MM.1S (cell line): ENCODE measurements at regions not wholly inside any gene's neighbourhood (a gene's known extent, or its start where the extent isn't known, plus 50 kb on each side); places are given as distances from the start of the nearest gene placed in this dataset.
"Not testable (repeated sequence)": the region's sequence is repeated elsewhere in the genome, so short reads cannot be mapped to it uniquely, and the experiment has no call there.

Experiments used
- DNase-seq: peaks from one replicate; pipeline ENCODE4 v3.0.0-alpha.2; 2015
- H2AFZ ChIP-seq: fragments of 300-600 bp; sonication (generic); 2 replicates; pipeline ENCODE4 v1.6.0; 2016; ENCODE audit warnings: antibody characterized with exemption, low read length
- H3F3A ChIP-seq: fragments of 300-600 bp; sonication (generic); 2 replicates; pipeline ENCODE4 v1.6.1; 2016; ENCODE audit warnings: mild to moderate bottlenecking, antibody characterized with exemption, low read length, moderate library complexity, mixed read lengths; ENCODE audit not compliant: insufficient read depth
- H3K27ac ChIP-seq: fragments of 300-600 bp; sonication (generic); 2 replicates; pipeline ENCODE4 v1.5.1; 2016; ENCODE audit warnings: mild to moderate bottlenecking, low read length
- H3K27me3 ChIP-seq: fragments of 300-600 bp; sonication (generic); replicated peaks from 2 replicates; pipeline ENCODE4 v1.6.0; 2016; ENCODE audit warnings: low read length; ENCODE audit not compliant: insufficient read depth
- H3K36me3 ChIP-seq: fragments of 300-600 bp; sonication (generic); replicated peaks from 2 replicates; pipeline ENCODE4 v1.6.1; 2016; ENCODE audit warnings: mild to moderate bottlenecking, low read length, mixed read lengths; ENCODE audit not compliant: insufficient read depth
- H3K4me1 ChIP-seq: fragments of 300-600 bp; sonication (generic); 2 replicates; pipeline ENCODE4 v1.6.1; 2016; ENCODE audit warnings: low read length, mixed read lengths
- H3K4me2 ChIP-seq: fragments of 300-600 bp; sonication (generic); 2 replicates; pipeline ENCODE4 v1.6.0; 2016; ENCODE audit warnings: low read depth, low read length
- H3K4me3 ChIP-seq: fragments of 300-600 bp; sonication (generic); 2 replicates; pipeline ENCODE4 v1.5.1; 2016; ENCODE audit warnings: low read length, mixed read lengths
- H3K79me2 ChIP-seq: fragments of 300-600 bp; sonication (generic); 2 replicates; pipeline ENCODE4 v1.6.1; 2016; ENCODE audit warnings: mixed run types, low read length, mixed read lengths
- H3K9ac ChIP-seq: fragments of 300-600 bp; sonication (generic); 2 replicates; pipeline ENCODE4 v1.6.1; 2016; ENCODE audit warnings: low read length, mixed read lengths
- H3K9me2 ChIP-seq: fragments of 300-600 bp; sonication (generic); replicated peaks from 2 replicates; pipeline ENCODE4 v1.6.1; 2016; ENCODE audit warnings: mild to moderate bottlenecking, low read length, mixed read lengths; ENCODE audit not compliant: insufficient read depth
- H3K9me3 ChIP-seq: fragments of 300-600 bp; sonication (generic); replicated peaks from 2 replicates; pipeline ENCODE4 v1.6.1; 2016; ENCODE audit warnings: mild to moderate bottlenecking, low read length, mixed read lengths; ENCODE audit not compliant: insufficient read depth
- H4K20me1 ChIP-seq: fragments of 300-600 bp; sonication (generic); 2 replicates; pipeline ENCODE4 v1.6.1; 2016; ENCODE audit warnings: mild to moderate bottlenecking, low read length, moderate library complexity, mixed read lengths; ENCODE audit not compliant: insufficient read depth
- EZH2 ChIP-seq: fragments of 300-600 bp; sonication (generic); optimal IDR thresholded peaks from 2 replicates; pipeline ENCODE3; 2017; ENCODE audit warnings: low read depth, mild to moderate bottlenecking, antibody characterized with exemption, low read length, mixed read lengths
- EZH2phosphoT487 ChIP-seq: fragments of 300-600 bp; sonication (generic); IDR thresholded peaks from 2 replicates; pipeline ENCODE4 v1.6.1; 2018; ENCODE audit warnings: antibody characterized with exemption, low read length
- TF ChIP-seq, protein P1 (sequence below): fragments of 300-600 bp; sonication (generic); IDR thresholded peaks from 2 replicates; pipeline ENCODE4 v1.5.1; 2016; ENCODE audit warnings: antibody characterized with exemption, low read length, mixed read lengths

DNA sequence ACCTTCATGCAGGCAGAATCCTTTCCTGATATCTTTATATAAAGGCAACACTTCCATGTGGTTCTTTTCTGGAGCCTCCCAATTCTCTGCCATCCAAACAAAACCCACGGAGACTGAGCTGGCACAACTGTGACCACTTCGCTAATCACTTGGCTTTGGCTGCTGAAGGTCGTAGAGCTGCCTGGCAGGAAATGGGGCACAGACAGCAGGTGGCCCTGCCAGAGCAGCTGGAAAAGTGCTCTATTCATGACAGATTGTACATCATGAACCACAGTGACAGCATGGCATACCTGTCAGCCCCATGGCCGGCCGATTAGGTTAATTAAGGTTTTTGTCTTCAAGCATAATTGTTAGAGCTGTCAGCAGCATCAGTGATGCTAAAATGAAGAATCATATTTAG is 141.9 kb upstream of the ANKRD55 start:
- H3K27me3 ChIP-seq = no peaks in the 10 kb centered on the region
- no peak overlapping the region for H3K9ac ChIP-seq
- TF ChIP-seq EZH2phosphoT487 = no peak
- TF ChIP-seq EZH2 = no peak
- TF ChIP-seq, protein P1, sequence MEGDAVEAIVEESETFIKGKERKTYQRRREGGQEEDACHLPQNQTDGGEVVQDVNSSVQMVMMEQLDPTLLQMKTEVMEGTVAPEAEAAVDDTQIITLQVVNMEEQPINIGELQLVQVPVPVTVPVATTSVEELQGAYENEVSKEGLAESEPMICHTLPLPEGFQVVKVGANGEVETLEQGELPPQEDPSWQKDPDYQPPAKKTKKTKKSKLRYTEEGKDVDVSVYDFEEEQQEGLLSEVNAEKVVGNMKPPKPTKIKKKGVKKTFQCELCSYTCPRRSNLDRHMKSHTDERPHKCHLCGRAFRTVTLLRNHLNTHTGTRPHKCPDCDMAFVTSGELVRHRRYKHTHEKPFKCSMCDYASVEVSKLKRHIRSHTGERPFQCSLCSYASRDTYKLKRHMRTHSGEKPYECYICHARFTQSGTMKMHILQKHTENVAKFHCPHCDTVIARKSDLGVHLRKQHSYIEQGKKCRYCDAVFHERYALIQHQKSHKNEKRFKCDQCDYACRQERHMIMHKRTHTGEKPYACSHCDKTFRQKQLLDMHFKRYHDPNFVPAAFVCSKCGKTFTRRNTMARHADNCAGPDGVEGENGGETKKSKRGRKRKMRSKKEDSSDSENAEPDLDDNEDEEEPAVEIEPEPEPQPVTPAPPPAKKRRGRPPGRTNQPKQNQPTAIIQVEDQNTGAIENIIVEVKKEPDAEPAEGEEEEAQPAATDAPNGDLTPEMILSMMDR = no peak
- DNase-seq = no peak
- H4K20me1 ChIP-seq = no peaks in the 10 kb centered on the region
- no peaks in the 10 kb centered on the region for H3K36me3 ChIP-seq
- H3K27ac ChIP-seq = no peak overlapping the region
- H3K9me3 ChIP-seq = no peaks in the 10 kb centered on the region
- no peaks in the 10 kb centered on the region for H3K4me1 ChIP-seq
- no peak overlapping the region for H3K4me2 ChIP-seq
- H3K4me3 ChIP-seq = no peak overlapping the region
- H3F3A ChIP-seq = no peaks in the 10 kb centered on the region
- H3K9me2 ChIP-seq = no peaks in the 10 kb centered on the region
- H3K79me2 ChIP-seq = no peaks in the 10 kb centered on the region
- H2AFZ ChIP-seq = no peak overlapping the region

DNA sequence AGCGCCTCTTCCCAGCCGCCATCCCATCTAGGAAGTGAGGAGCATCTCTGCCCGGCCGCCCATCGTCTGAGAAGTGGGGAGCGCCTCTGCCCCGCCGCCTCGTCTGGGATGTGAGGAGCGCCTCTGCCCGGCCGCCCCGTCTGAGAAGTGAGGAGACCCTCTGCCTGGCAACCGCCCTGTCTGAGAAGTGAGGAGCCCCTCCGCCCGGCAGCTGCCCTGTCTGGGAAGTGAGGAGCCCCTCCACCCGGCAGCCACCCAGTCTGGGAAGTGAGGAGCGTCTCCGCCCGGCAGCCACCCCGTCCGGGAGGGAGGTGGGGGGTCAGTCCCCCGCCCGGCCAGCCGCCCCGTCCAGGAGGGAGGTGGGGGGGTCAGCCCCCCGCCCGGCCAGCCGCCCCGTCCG is 139.4 kb upstream of the ANKRD55 start:
- not testable (repeated sequence) for DNase-seq, H3K27ac ChIP-seq, H3K79me2 ChIP-seq, H3K36me3 ChIP-seq, H3K4me2 ChIP-seq, H3K4me1 ChIP-seq, H3K27me3 ChIP-seq, H3K9me3 ChIP-seq, H2AFZ ChIP-seq, H3K9ac ChIP-seq, H3K4me3 ChIP-seq, H3F3A ChIP-seq, H3K9me2 ChIP-seq, H4K20me1 ChIP-seq

DNA sequence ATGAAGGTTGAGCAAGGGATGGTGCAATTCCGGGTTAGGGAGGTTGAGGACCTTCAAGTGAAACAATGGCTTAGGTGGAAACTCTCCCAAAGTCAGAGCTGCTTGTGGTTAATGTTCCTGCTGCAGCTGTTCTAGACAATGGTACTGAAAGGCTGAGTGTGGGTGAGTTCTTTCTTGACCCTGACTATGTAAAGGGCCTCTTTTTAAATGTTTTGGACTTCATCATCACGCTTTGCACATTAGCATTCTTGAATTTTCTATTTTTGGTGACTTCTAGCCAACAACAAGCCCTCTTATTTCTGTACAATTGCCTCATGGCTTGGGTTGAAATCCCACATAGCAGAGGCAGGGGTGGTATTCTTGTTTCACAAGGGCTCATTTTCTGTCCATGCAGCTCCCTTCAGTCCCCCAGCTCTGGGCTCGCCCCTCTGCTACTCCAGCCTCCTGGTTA is 136.3 kb upstream of the ANKRD55 start:
- H4K20me1 ChIP-seq = no peaks in the 10 kb centered on the region
- H3K9me2 ChIP-seq = no peaks in the 10 kb centered on the region
- H3K9me3 ChIP-seq = no peaks in the 10 kb centered on the region
- H3F3A ChIP-seq = no peaks in the 10 kb centered on the region
- TF ChIP-seq EZH2 (no peak), EZH2phosphoT487 (no peak)
- TF ChIP-seq, protein P1 = no peak
- no peak overlapping the region for H3K4me3 ChIP-seq
- H3K36me3 ChIP-seq = no peaks in the 10 kb centered on the region
- H3K27ac ChIP-seq = no peak overlapping the region
- H3K4me2 ChIP-seq = no peak overlapping the region
- DNase-seq = no peak
- no peaks in the 10 kb centered on the region for H3K79me2 ChIP-seq
- H3K4me1 ChIP-seq = no peaks in the 10 kb centered on the region
- H3K27me3 ChIP-seq = no peaks in the 10 kb centered on the region
- H2AFZ ChIP-seq = no peak overlapping the region
- no peak overlapping the region for H3K9ac ChIP-seq

DNA sequence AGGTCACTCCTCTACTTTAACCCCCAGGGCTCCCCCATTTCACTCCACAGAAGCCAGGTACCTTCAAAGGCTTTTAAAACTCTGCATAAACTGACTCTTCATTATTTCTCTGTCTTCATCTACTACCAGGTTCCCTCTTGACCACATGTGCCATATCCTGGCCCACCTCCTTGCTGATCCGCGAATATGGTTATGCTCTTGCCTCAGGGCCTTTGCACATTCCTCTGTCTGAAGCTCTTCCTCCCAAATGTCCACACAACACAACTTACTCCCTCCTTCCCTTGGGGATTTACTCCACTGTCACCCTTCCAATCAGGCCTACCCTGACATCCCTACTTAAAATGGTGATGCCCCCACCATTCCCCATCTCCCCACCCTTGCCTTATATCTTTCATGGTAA is 134.6 kb upstream of the ANKRD55 start:
- DNase-seq = no peak

More for the DNA sequence above, 134.6 kb upstream of the ANKRD55 start:
- Histone ChIP-seq H2AFZ (no peak overlapping the region), H3K9me3 (no peaks in the 10 kb centered on the region), H3K4me3 (no peak overlapping the region), H4K20me1 (no peaks in the 10 kb centered on the region), H3K27ac (no peak overlapping the region), H3F3A (no peaks in the 10 kb centered on the region), H3K9ac (no peak overlapping the region), H3K4me1 (no peaks in the 10 kb centered on the region), H3K79me2 (no peaks in the 10 kb centered on the region), H3K36me3 (no peaks in the 10 kb centered on the region), H3K27me3 (no peaks in the 10 kb centered on the region), H3K9me2 (no peaks in the 10 kb centered on the region), H3K4me2 (no peak overlapping the region)
- TF ChIP-seq EZH2phosphoT487 = no peak
- no peak for TF ChIP-seq EZH2
